Activated CD4-positive, alpha-beta T cell treated with anti-CD3 and anti-CD28 coated beads, Interleukin-2, Interleukin-4, amounts not matched to agents 100 ng/mL and 50 ng/mL, durations not matched to agents 16 hours and 8 hours (primary cell): ENCODE measurements at regions not wholly inside any gene's neighbourhood (a gene's known extent, or its start where the extent isn't known, plus 50 kb on each side); places are given as distances from the start of the nearest gene placed in this dataset.

Experiments used
- DNase-seq: peaks from one replicate; pipeline ENCODE4 v3.0.0-alpha.2; 2020; ENCODE audit warnings: low spot score

DNA sequence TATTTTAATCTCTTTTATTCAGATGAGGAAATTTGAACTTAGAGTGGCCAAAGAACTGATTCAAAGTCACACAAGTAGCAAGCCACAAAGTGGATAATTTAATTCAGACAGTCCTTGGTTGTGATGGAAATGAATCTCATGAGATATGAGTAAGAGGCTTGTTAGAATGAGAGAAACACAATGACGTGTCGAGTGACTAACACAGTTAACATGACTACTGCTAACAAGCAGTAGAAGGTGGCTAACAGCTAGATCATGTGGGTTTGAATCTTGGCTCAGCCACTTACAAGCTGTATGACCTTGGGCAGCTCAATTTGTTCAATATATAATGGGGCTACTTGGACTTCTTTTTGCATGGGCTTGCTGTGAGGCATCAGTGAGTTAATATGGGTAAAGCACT is 104.5 kb upstream of the LMO4 start:
- DNase-seq, result peak; percentile 51

- no peak for DNase-seq
Measured at GRCh38 chr1:87225171-87225570, 103.5 kb upstream of the LMO4 start.

DNA sequence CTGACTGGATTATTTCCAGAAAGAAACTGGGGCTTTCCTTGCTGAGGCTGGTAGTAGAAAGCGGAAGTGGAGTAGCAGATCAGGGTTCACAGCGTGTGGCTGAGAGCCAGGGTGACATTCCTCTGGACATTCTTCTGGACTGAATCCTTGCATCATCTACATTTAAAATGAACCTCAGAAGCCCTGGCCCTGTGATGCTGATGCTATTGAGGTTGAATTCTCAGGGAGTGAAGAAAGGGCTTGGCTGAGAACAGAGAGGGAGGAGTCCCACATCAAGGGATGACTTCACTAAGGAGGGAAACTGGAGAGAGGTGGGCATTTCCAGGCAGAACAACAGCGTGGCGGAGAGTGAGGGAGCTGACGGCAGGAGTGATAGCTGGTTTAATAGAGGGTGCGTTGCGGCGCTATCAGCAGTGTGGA is 102.3 kb upstream of the LMO4 start:
- no peak for DNase-seq

DNA sequence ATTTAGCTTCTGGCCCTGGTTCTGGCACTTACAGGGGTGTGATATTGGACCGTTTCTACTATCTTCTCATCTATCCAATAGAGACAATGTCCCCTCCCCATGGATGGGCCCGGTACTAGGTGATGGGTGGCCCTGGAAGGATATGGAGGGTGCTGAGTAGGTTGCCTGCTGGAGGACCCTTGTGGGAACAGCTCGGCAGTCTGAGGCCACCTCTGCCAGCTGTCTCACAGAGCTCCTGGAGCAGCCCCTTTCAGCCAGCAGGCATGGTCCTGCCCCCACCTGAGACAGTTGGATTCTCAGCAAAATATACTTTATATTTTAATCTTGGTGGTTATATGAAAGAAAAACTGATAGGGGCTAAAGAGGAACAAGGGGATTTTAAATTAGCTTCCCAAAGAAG is 101.0 kb upstream of the LMO4 start:
- DNase-seq, result no peak

GRCh38 chr1:87230501-87230900 is 98.2 kb upstream of the LMO4 start:
- no peak for DNase-seq

- DNase-seq, result no peak
Measured at GRCh38 chr1:87231703-87232367, 96.8 kb upstream of the LMO4 start.

- DNase-seq, result no peak
Measured at GRCh38 chr1:87236585-87236984, 92.1 kb upstream of the LMO4 start.

GRCh38 chr1:87239997-87240605 is 88.6 kb upstream of the LMO4 start:
- DNase-seq, result no peak

DNA sequence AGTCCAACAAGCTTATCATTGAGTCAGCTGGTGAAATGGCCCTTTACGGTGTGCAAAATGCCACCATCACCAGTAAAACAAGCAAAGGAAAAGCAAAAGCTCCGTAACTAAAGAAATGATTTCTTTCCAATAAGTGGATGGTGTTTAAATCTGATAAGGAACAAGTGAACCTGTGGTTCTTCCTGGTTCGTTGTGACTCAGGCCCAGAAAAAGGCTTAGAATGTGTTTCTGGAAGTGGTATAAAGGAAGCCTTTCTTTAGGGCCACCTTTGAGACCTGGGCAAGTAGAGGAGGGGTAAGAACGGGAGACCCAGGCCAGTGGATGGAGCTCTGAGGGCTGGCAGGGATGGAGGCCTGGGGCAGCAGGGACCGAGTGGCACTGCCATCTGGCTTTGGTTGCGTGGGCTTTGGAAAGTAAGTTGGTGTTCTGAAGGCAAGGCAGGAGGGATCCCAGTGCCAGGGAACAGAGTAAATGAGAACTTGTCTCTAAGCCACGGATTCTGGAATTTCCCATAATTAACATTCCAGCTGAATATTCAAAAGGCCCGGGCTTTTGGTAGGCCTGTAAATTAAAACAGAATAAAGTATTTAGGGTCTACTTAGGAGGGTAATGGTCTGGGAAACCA is 87.9 kb upstream of the LMO4 start:
- no peak for DNase-seq

- no peak for DNase-seq
Measured at GRCh38 chr1:87242445-87243185, 86.1 kb upstream of the LMO4 start.

DNA sequence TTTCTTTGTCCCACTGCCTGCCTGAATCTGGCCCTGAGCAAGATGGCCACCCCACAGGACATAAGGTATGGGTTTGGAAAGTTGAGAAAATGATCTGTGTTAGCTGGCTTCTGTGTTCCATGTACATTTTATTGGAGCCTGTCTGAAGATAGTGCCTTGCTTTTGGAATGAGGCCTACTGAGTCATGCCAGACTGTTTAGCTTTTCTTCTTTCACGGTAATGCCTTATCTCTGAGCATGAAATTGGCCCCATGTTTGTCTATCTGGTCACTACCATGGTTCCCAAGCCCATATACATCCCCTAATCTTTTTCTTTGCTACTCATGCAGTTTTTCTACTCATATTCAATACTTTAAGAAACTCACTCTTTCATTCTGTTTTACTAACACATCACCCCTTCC is 85.1 kb upstream of the LMO4 start:
- no peak for DNase-seq

DNA sequence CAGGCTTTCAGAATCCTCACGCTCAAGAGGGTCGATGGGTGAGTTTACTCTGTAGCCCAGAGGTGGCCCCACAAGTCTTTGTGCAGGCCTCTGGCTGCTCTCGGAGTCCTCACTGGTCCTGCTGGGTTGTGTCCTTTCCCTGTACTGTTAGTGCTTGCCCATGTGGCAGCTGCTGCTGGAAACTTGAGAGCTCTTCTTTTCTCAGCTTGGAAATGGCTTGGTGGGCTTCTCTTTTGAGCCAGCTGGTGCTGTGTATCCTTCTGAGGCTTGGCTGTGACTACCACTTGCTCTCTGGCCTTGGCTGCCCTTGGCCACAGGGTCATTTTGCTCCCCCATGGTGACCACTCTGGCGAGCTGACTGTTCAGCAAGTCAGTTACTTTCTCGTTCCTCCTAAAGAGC is 82.2 kb upstream of the LMO4 start:
- DNase-seq, result no peak

DNA sequence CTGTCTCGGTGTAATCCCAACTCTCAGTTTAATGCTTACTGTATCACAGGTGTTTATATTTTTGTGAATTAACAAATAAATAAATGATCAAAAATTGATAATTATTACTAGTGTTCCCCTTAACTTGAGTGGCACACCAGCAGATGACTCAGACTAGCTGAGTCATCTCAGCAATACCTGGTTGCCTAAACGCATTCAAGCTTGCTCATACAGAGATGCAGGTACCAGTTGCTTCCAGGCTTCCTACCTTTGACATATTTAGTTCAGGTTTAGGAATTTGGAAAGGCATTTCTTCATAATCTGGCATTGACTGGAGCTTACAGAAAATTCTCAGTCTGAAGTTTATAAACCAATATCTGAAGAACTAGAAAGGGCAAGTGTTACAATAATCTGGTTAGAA is 78.9 kb upstream of the LMO4 start:
- DNase-seq, result no peak

- DNase-seq, result no peak
Measured at GRCh38 chr1:87250336-87250735, 78.3 kb upstream of the LMO4 start.

DNA sequence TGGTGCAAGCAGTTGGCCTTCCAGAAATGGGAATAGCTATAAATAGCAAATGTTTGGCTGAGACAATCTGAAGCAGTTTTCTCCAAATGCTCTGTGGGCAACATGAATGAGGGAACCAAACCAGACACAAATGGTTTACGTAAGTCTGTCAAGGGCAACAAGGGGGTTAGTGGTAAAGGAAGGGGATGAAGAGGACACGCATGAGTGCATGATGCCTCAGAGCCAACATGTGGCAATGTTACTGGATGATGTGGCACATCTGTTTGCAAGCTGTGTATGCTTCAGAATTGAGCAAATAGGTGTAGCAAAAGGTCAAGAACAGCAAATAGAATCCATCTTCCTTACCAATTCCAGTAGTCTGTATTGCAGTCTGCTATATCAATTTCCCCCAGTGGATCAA is 76.3 kb upstream of the LMO4 start:
- no peak for DNase-seq

- no peak for DNase-seq
Measured at GRCh38 chr1:87262688-87263087, 66.0 kb upstream of the LMO4 start.

DNA sequence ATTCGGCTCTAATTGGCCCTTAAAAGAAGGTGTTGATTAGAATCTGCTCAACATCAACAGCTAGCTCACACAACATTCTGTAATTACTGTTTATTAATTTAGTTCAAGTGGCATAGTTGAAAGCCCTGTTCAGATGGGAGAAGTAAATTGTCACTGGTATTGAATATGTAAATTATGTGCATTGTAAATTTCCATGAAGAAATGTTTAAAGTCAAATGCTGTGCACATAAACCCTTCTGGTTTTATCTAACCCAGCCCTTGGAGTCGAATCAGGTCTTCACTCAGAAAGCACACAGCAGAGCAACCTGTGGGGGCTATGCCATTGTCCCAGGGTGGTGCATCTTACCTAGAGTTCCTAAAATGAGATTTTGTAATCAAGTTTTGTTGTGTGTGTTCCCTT is 65.4 kb upstream of the LMO4 start:
- no peak for DNase-seq

DNA sequence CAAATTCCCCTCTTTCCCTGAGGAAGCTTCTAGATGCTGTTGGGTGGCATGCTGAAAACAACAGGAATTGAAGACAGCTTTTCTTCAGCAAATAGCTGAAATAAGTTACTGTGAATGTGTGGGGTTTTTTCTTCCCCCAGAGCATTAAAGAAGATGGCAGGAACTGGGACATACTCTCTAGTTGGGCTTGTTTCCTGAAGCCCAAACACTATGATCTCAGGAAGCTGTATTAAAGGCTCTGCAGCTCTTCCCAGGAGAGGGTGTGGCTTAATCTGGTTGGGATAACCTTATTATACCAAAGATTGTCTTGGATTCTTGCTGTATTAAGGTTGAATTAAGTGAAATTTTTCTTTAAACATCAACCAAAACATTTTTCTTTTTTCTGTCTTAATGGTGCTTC is 64.9 kb upstream of the LMO4 start:
- no peak for DNase-seq

- no peak for DNase-seq
Measured at GRCh38 chr1:87264976-87265375, 63.7 kb upstream of the LMO4 start.

- DNase-seq, result no peak
Measured at GRCh38 chr1:87265786-87266185, 62.9 kb upstream of the LMO4 start.

DNA sequence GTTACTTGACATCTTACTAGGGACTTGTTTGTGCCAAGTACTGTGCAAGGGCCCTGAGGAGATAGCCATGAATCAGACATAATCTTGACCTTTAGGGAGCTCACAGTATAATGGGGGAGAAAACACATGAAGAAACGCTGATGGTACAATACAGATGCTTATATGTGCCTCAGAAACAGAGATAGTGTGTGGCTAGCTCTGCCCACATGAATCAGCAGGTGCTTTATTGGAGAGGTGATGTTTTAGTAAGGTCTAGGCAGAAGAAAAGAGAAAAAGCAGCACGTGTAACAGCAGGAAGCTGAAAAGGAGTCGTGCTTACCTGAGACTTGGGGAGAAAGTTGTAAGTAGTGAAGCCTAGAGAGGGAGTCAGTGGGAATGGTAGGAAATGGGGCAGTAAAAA is 60.6 kb upstream of the LMO4 start:
- DNase-seq, result no peak

- DNase-seq, result no peak
Measured at GRCh38 chr1:87269921-87270320, 58.8 kb upstream of the LMO4 start.

DNA sequence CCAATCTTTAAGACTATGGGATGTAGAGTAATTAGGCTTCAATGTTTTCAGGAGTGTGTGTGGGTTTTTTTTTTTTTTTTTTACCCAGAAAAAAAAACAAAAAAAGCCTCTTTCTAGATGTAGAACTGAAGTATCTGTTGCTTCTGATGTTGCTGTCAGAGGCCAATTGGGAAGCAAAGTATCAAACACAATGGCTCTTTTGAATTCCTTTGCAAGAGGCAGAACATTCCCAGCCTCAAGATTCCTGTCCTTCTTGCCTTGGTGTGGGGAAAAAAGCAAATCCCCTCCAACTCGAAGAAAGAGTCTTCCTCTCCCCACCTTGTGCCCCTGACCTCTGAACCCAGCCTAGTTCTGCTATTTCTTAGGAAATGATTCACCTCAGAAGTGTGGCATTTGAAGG is 55.4 kb upstream of the LMO4 start:
- no peak for DNase-seq
